ENCODE measurements at regions not wholly inside any gene's neighbourhood (a gene's known extent, or its start where the extent isn't known, plus 50 kb on each side); places are given as distances from the start of the nearest gene placed in this dataset.
"Not testable (repeated sequence)": the region's sequence is repeated elsewhere in the genome, so short reads cannot be mapped to it uniquely, and the experiment has no call there.

GRCh38 chr7:45267262-45267661 lies 109.7 kb downstream of the RAMP3 start:
- peak in 1 of 2 donors; percentile 7 for DNase-seq (ENCODE audit: low read depth in 2 of 2)

DNA sequence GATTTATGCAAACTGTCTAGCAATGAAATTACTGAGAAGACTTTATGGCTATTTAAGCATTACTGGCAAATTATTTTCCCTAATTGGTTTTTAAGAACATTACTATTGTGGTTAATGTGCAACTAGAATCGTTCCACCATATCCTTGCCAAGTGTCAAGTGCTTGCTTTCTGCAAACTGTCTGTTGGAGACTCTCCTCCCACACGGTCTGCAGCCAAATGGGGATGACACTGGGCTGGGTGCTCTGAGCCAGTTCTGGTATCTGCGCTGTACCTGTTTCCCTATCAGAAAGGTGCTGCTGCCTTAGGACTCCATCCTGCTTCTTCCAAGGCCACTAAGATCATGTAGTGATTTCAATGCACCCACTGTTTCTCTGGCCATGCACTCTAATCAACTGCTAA lies 110.4 kb downstream of the RAMP3 start:
- DNase-seq (ENCODE audit: low read depth in 2 of 2): no peak

DNA sequence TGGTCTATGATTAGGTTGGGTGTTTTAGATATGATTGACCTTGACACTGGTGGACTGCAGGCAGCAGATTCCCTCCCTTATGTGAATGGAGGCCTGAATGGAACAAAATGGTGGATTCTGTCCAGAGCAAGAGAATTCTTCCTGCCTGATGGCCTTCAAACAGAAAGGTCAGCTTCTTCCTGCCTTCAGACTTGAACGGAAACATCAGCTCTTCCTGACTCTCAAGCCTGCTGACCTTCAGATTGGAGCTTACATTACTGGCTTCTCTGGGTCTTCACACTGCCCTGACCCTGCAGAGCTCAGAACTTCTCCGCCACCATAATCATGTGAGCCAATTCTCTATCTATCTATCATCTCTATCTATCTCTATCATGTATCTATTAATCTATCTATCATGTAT lies 111.6 kb downstream of the RAMP3 start:
- DNase-seq (ENCODE audit: low read depth in 2 of 2): no peak

DNA sequence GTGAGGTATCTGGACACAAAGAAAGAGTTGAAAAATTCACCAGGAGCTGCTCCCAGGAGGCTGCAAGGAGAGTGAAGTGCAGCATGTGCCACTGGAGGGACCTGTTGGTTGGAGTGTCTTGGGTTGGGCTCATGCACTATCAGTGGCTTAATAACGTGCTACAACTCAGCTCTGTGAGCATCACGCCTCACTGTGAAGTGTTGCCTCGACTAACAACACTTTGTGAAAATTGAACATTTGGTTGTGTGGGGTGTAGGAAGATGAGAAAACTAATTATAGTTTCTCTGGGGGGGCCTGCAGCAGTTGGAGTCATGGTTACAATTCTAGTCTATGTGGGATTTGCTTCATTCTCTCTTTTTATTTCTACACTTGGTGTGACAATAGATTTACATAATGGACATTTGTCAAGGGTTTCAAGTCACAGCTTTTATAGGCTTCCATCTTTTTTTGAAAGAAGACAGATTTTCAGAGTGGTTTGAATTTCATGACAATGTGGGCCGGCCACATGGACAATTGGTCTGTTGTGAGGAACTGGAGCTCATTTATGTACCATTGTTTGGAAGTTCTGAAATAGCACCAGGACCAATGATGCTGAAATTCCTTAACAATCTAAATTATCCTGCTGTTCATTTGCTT lies 121.3 kb downstream of the RAMP3 start:
- DNase-seq (ENCODE audit: low read depth in 2 of 2): no peak

DNA sequence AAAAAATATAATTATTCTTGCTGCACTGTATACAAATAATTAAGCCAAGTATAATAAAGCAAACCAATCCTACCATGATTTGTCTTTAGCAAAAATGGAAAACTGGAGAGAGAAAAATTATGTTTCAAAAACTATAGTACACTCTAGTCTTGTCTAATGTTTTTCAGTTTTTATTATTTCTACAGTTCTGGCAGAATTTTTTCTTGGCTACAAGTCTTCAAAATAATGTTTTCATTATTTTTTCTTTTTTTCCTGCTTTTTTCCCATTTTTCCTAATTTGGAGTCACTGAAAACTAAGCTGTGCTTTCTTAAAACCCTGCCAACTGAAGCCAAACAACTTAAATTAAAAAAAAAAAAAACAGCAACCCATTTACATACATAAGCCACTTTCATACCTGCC lies 132.0 kb downstream of the RAMP3 start:
- not testable (repeated sequence) for DNase-seq (ENCODE audit: low read depth in 2 of 2)

GRCh38 chr7:45290880-45291279 lies 133.3 kb downstream of the RAMP3 start:
- DNase-seq (ENCODE audit: low read depth in 2 of 2): no peak

DNA sequence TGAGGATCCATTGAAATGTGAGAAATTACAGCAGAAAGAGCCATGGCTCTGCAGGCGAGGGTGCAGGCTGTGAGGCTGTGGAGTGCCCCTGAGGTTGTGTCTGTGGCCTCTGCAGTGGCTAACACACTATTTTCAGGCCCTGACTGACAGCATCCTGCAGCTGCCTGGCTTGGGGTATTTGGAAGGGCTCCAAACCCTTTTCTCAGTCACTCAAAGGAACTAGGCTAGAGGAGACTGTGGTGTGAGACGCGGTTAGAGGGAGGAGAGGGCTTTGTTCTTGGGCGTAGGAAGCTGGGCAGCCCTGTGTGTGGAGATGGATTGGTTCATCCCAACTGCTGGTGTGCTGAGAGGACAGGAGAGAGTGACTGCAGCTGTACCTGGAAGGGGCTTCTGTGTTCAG lies 134.9 kb downstream of the RAMP3 start:
- no peak for DNase-seq (ENCODE audit: low read depth in 2 of 2)

DNA sequence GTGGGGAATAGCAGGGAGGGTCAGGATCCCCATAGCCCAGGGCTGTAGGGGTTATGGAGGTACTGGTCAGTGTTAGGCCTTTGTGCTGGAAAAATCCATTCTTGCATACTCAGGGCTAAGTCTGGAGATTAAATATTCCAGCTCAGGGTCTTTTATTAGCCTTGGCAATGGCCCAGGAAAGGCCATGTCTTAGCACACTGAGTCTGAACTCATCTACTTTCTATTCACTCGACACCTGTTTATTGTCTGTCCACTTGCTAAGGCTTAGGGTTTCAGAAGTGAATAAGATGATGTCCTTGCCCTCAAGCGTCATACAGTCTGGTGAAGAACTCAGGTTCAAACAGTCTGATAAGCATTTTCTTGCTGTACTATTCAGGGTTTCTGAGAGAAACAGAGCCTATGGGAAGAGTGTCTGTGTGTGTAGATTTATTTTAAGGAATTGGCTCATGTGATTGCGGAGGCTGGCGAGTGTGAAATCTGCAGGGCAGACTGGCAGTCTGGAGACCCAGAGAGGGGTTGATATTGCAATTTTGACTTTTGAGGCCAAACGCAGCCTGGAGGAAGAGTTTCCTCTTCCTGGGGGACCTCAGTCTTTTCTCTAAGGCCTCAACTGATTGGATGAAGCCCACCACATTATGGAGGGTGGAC lies 135.8 kb downstream of the RAMP3 start:
- DNase-seq (ENCODE audit: low read depth in 2 of 2): no peak

DNA sequence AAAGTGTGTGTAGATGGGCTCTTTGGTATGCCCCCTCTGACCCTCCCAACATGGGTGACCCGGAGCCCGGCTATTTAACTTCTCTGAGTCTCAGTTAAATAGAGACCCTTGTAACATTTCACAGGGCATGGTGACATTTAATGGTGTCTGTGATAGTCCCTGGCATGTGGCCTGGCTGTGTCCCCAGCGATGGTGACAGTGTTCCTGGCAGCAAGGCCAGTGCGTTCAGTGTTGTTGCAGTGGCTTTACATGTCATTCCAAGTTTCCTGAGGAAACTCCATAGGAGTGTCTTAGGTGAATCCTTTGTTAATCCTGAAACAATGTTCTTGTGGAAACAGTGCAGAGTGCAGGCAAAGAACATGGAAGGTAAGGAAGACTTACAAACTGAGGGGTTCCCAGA lies 137.0 kb downstream of the RAMP3 start:
- DNase-seq (ENCODE audit: low read depth in 2 of 2): no peak

DNA sequence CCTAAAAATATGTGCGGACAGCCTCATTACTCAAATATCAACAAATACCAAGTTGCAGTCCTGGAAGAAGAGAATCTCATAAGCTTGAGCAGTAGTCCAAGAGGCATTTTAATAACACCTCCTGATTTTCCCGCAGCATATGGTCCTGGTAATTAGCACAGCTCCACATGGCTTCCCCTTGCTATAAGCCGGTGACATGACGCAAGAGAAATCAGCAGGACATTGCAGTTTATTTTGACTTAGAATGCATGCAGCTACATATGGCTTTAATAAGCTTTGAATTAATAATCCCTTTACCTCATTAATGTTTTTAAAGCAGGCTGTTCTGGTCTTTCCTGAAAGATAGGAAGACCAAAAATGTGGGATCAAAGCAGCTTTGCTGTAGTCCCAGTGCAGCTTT lies 137.6 kb downstream of the RAMP3 start:
- DNase-seq (ENCODE audit: low read depth in 2 of 2): no peak

GRCh38 chr7:45296748-45297147 lies 139.2 kb downstream of the RAMP3 start:
- DNase-seq (ENCODE audit: low read depth in 2 of 2): no peak

GRCh38 chr7:45306752-45307305 lies 149.2 kb downstream of the RAMP3 start:
- no peak for DNase-seq (ENCODE audit: low read depth in 2 of 2)

- no peak for DNase-seq (ENCODE audit: low read depth in 2 of 2)
Measured at GRCh38 chr7:45311597-45311996, 154.0 kb downstream of the RAMP3 start.

- DNase-seq (ENCODE audit: low read depth in 2 of 2): not testable (repeated sequence)
Measured at GRCh38 chr7:45315512-45315911, 157.9 kb downstream of the RAMP3 start.

GRCh38 chr7:45324683-45325237 lies 167.2 kb downstream of the RAMP3 start:
- DNase-seq (ENCODE audit: low read depth in 2 of 2): peak in 1 of 2 donors; percentile 16

DNA sequence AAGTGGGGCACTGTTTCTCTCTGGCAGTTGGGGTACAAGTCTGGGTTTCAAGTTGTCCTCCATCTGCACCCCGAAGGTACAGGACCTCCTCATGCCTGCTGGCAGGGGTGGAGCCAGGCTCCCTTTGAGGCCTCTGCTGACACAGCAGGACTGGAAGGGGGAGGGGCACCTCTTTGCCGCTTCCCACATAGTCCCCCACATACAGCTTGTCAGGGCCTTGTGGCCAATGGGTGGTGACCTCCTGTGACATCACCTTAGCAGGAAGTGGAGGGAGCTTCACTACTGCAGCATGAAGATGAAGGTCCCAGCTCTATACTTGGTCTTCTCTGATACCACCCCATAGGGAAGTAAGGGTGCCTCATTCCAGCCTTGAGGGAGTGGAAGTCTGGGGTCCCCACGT lies 167.8 kb downstream of the RAMP3 start:
- no peak for DNase-seq (ENCODE audit: low read depth in 2 of 2)

DNA sequence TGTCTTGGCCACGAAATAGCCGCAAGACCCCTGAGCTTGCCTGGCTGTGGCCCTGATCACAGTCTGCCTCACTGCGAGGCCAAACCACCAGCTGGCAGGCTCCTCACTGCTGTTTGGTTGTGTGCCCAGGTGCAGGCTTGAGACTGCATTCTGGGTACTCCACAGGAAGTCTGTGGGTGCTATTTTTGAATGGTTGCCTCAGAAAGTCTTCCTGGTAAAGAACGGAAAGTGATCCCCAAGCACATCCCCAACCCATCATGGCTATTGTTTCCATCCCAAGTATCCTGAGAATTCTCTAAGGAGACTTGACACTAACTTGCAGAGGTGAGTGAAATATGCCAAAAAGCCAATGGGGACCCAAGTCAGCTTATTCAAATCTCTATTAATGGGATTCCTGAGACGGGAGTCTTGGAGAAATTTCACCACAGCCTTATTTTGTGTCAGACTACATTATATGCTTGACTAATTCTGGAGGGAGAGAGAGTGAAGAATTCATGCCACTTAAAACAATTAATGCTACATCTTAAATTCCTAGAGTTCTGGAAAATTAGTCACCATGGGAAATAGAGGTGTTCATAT lies 170.9 kb downstream of the RAMP3 start:
- no peak for DNase-seq (ENCODE audit: low read depth in 2 of 2)

DNA sequence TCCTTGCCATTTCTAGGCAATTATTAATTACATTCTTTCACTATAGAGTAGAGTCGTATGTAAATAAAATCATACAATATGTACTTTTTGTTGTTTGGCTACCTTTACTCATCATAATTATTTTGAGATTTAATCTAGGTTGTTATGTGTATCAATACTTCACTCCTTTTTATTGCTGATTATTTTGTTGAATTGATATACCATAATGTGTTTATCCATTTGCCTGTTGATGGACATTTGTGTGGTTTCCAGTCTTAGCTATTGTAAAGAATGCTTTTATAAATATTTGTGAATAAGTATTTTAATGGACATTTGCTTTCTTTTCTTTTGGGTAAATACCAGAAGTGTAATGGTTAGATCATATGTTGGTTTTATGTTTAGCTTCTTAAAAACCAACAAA lies 174.0 kb downstream of the RAMP3 start:
- no peak for DNase-seq (ENCODE audit: low read depth in 2 of 2)

DNA sequence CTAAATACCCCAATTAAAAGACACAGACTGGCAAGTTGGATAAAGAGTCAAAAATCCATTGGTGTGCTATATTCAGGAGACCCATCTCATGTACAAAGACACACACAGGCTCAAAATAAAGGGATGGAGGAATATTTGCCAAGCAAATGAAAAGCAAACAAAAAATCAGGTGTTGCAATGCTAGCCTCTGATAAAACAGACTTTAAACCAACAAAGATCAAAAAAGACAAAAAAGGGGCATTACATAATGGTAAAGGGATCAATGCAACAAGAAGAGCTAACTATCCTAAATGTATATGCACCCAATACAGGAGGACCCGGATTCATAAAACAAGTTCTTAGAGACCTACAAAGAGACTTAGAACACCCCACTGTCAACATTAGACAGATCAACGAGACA lies 177.4 kb downstream of the RAMP3 start:
- not testable (repeated sequence) for DNase-seq (ENCODE audit: low read depth in 2 of 2)

DNA sequence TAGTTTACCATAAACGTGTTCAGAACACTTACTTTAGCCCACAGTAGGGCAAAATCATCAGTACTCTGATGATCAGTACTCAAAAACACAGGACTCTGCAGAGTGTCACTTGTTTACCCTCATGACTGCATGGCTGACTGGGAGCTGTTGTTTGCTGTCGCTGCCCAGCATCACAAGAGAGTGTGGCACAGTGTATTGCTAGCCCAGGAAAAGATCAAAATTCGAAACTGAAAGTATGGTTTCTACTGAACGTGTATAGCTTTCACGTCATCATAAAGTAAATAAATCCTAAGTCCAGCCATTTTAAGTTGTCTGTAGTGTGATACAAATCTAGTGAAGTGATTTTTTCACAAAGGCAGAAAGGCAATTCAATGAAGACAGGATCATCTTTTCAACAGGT lies 184.6 kb downstream of the RAMP3 start:
- no peak for DNase-seq (ENCODE audit: low read depth in 2 of 2)

DNA sequence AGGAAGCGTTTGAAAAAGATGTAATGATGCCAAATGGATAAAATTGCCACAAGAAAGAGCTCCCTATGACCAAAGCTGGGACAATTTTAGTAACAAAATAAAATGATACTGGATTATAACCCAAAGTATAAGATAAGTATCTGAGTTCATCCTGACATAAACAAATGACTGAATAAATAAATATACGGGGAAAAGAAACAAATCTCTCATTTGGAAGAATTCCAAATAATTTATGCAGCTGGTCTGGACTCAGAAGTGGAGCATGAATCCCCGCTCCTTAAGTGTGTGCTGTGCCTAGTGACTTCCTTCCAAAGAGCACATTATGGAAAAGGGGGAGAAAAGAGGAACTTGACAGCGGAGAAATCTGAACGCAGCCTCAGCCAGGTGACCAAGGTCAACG lies 186.2 kb downstream of the RAMP3 start:
- DNase-seq (ENCODE audit: low read depth in 2 of 2): no peak

DNA sequence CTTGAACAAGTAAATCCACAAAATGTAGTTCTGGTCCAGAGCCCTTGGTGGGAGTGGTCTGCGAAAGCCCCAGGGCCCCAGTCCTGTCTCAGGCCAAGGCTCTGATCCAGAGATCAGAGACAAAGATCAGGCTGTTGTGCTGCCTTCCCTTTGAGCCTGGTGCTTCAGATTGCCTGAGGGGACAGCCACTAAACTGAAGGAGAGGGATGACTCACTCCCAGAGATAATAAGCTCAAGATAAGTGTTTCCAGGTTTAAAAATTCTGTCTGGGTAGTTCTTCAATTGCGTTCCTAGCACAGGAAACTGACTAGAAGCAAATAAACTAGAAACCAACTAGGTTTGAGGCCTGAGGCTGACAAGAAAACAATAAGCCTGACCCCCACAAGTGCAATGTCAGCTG lies 190.2 kb downstream of the RAMP3 start:
- no peak for DNase-seq (ENCODE audit: low read depth in 2 of 2)

GRCh38 chr7:45349090-45349489 lies 191.5 kb downstream of the RAMP3 start:
- DNase-seq (ENCODE audit: low read depth in 2 of 2): no peak

All from dermis microvascular lymphatic vessel endothelial cell (primary cell).